Transverse colon (tissue), 3 donors: ENCODE measurements at regions not wholly inside any gene's neighbourhood (a gene's known extent, or its start where the extent isn't known, plus 50 kb on each side); places are given as distances from the start of the nearest gene placed in this dataset.

Source experiments
- POLR2A ChIP-seq: fragments of 450-650 bp; IDR thresholded peaks from one replicate; pipeline ENCODE4 v1.6.1; 2016; ENCODE audit warnings: antibody characterized with exemption, mild to moderate bottlenecking, moderate library complexity
- TF ChIP-seq, protein P1 (sequence below), 5 experiments: fragments of 200-600 bp in 3 of 5; fragments of 450-650 bp in 2 of 5; sonication (generic) in 3 of 5; IDR thresholded peaks; 1 replicate in 2 of 5; 2 replicates in 3 of 5; pipeline ENCODE4 v1.5.1; 2016 to 2017; ENCODE audit warnings: antibody characterized with exemption in 5 of 5, inconsistent platforms in 3 of 5, mild to moderate bottlenecking in 2 of 5, moderate library complexity in 1 of 5

DNA sequence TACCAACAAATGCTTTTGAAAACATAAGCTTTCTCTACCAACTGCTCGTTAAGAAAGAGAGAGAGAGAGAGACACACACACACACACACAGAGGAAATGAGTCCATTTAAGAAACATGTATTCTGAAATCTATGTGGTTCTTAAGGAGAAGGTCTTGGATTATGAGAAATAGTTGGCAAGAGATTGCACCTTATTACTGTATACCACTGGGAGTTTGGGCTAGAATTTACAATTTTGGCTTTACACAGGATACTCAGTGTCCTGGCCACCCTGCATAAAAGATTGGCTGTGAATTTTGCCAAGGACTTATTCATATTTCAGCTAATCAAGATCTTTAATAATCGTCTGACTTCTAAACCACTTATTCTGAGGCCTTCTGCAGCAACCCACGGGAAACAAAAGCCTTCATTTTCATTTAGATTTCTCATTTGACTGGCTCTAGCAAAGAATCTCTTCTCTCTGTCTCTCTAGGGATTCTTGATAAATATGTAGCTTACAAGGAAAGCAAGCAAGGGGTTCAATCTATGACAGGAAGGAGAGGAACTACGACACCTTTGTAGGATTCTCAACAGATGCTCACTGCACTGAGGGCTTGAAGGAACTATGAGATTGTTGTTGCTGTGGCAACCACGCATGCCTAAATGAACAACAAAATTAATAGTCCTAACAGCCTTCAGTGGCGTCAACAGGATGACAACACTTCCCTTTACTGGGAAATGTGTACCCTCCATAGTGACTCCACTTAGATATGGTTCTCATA, 75.3 kb upstream of the GNAO1 start:
- TF ChIP-seq POLR2A: no peak
- TF ChIP-seq, protein P1, sequence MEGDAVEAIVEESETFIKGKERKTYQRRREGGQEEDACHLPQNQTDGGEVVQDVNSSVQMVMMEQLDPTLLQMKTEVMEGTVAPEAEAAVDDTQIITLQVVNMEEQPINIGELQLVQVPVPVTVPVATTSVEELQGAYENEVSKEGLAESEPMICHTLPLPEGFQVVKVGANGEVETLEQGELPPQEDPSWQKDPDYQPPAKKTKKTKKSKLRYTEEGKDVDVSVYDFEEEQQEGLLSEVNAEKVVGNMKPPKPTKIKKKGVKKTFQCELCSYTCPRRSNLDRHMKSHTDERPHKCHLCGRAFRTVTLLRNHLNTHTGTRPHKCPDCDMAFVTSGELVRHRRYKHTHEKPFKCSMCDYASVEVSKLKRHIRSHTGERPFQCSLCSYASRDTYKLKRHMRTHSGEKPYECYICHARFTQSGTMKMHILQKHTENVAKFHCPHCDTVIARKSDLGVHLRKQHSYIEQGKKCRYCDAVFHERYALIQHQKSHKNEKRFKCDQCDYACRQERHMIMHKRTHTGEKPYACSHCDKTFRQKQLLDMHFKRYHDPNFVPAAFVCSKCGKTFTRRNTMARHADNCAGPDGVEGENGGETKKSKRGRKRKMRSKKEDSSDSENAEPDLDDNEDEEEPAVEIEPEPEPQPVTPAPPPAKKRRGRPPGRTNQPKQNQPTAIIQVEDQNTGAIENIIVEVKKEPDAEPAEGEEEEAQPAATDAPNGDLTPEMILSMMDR (IDR thresholded peaks at IDR 0.05): no peak
